ENCODE measurements at regions not wholly inside any gene's neighbourhood (a gene's known extent, or its start where the extent isn't known, plus 50 kb on each side); places are given as distances from the start of the nearest gene placed in this dataset.

- TF ChIP-seq CTCF (IDR thresholded peaks at IDR 0.05): no peak
- TF ChIP-seq POLR2A (IDR thresholded peaks at IDR 0.05): no peak
These were observed 59.3 kb upstream of the ANO1 start for GRCh38 chr11:70018816-70019215.

All from testis (tissue), 2 donors.